ENCODE measurements at regions not wholly inside any gene's neighbourhood (a gene's known extent, or its start where the extent isn't known, plus 50 kb on each side); places are given as distances from the start of the nearest gene placed in this dataset.

GRCh38 chrX:40433160-40433559 lies 147.6 kb upstream of the ATP6AP2 start (continued):
- TF ChIP-seq KLF6 (CRISPR knock-in tag; IDR thresholded peaks at IDR 0.05) (no peak), ZNF276 (CRISPR knock-in tag; IDR thresholded peaks at IDR 0.05; ENCODE audit: low read depth) (no peak), TIGD3 (CRISPR knock-in tag; IDR thresholded peaks at IDR 0.05; ENCODE audit: borderline replicate concordance) (no peak), HOXA3 (CRISPR knock-in tag; IDR thresholded peaks at IDR 0.05) (peak; percentile 29; the same call in 1 of the 2 replicates), IRX3 (CRISPR knock-in tag; IDR thresholded peaks at IDR 0.05; ENCODE audit: borderline replicate concordance, low read depth) (no peak), MXD1 (CRISPR knock-in tag; IDR thresholded peaks at IDR 0.05) (no peak), ZNF75D (CRISPR knock-in tag; IDR thresholded peaks at IDR 0.05; ENCODE audit: borderline replicate concordance) (no peak), PITX1 (CRISPR knock-in tag; IDR thresholded peaks at IDR 0.05) (no peak), DBP (CRISPR knock-in tag; IDR thresholded peaks at IDR 0.05; ENCODE audit: not compliant biosample characterization) (no peak), IKZF1 (IDR thresholded peaks at IDR 0.05) (no peak), NCOA5 (CRISPR knock-in tag; IDR thresholded peaks at IDR 0.05) (no peak), ZNF574 (CRISPR knock-in tag; IDR thresholded peaks at IDR 0.05) (peak; percentile 27; the same call in 1 of the 2 replicates), ZNF256 (CRISPR knock-in tag; conservative IDR thresholded peaks at IDR 0.05) (no peak), CHD2 (IDR thresholded peaks at IDR 0.05; ENCODE audit: low read depth, low read length) (no peak), ATF7-NPFF (CRISPR knock-in tag; IDR thresholded peaks at IDR 0.05; ENCODE audit: low read depth) (no peak), RNF219 (CRISPR knock-in tag; IDR thresholded peaks at IDR 0.05) (no peak), GATAD1 (CRISPR knock-in tag; IDR thresholded peaks at IDR 0.05) (no peak), MNT (IDR thresholded peaks at IDR 0.05) (no peak), SOX13 (IDR thresholded peaks at IDR 0.05) (no peak), SOX13 (CRISPR knock-in tag; conservative IDR thresholded peaks at IDR 0.05 in 1 of 2, IDR thresholded peaks at IDR 0.05 in 1 of 2) (peak in 1 of 2 experiments; percentile 47; a peak in 2 of 4 replicates)

Measured in HepG2 (cell line).